ENCODE measurements at regions not wholly inside any gene's neighbourhood (a gene's known extent, or its start where the extent isn't known, plus 50 kb on each side); places are given as distances from the start of the nearest gene placed in this dataset.

DNA sequence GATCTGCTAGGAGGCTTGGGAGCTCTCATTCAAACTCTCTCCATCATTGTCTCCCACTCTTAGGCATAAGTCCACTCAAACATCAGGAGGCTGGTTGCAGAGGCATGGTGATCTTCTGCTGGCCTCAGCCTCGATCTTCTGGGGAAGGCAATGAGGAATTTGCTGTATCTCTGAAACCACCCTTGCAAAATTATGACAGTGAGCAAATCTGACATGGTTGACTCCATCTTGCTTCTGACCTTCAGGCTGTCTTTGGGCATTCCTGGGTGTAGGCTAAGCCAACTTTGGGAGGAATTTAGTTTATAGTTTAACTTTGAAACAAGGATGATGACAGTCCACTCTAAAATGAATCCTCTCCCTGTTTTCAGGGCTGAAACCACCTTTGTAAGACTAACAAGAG is 84.1 kb upstream of the ABCC4 start:
- H3K4me3 ChIP-seq (ENCODE audit: control insufficient read depth, low read depth, low read length) = no peak overlapping the region
- no peak for DNase-seq (ENCODE audit: low read depth)
- TF ChIP-seq, protein P1, sequence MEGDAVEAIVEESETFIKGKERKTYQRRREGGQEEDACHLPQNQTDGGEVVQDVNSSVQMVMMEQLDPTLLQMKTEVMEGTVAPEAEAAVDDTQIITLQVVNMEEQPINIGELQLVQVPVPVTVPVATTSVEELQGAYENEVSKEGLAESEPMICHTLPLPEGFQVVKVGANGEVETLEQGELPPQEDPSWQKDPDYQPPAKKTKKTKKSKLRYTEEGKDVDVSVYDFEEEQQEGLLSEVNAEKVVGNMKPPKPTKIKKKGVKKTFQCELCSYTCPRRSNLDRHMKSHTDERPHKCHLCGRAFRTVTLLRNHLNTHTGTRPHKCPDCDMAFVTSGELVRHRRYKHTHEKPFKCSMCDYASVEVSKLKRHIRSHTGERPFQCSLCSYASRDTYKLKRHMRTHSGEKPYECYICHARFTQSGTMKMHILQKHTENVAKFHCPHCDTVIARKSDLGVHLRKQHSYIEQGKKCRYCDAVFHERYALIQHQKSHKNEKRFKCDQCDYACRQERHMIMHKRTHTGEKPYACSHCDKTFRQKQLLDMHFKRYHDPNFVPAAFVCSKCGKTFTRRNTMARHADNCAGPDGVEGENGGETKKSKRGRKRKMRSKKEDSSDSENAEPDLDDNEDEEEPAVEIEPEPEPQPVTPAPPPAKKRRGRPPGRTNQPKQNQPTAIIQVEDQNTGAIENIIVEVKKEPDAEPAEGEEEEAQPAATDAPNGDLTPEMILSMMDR (IDR thresholded peaks at IDR 0.05; ENCODE audit: control insufficient read depth, insufficient read depth, low read depth, low read length, missing control alignments) = no peak

GRCh38 chr13:95385798-95386197 is 84.5 kb upstream of the ABCC4 start:
- H3K4me3 ChIP-seq (ENCODE audit: control insufficient read depth, low read depth, low read length) = no peak overlapping the region
- TF ChIP-seq, protein P1 (IDR thresholded peaks at IDR 0.05; ENCODE audit: control insufficient read depth, insufficient read depth, low read depth, low read length, missing control alignments) = no peak
- DNase-seq (ENCODE audit: low read depth) = no peak

DNA sequence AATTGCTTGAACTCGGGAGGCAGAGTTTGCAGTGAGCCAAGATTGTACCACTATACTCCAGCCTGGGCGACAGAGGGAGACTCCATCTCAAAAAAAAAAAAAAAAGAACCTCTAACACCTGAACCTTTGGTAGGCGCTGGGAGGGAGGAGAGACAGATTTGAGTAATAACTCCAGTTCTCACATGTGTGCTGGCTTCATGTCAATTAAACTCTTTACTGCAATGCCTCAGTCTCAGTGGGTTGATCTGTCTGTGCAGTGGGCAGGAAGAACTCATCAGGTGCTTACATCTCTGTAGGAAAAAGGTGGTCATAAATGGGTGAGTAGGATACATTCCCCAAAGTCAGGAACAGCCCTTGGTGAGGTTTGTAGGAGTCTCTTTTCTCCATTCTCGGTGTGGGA is 85.1 kb upstream of the ABCC4 start:
- TF ChIP-seq, protein P1 (IDR thresholded peaks at IDR 0.05; ENCODE audit: control insufficient read depth, insufficient read depth, low read depth, low read length, missing control alignments) = no peak
- no peak overlapping the region for H3K4me3 ChIP-seq (ENCODE audit: control insufficient read depth, low read depth, low read length)
- DNase-seq (ENCODE audit: low read depth) = no peak

DNA sequence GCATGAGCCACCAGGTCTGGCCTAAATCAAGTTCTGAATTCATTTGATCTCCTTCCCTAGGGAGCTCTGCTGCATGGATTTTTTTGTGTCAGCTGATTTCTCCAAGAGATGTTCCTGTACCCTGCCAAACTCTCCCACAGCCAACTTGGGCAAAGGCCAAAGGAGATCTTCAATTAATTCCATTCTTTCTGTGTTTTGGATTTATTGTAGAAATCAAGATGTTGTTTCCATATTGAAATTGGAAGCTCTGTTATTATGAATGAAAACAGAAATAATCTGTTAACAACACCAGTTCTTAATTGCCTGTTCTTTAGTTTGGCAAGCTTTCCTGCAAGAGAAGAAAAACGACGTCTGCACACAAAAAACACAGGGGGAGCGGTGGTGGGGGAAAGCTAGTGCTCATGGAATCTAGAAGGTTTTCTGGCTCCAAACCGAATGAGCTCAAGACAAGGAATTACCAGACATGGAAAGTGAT is 86.5 kb upstream of the ABCC4 start:
- TF ChIP-seq, protein P1 (IDR thresholded peaks at IDR 0.05; ENCODE audit: control insufficient read depth, insufficient read depth, low read depth, low read length, missing control alignments) = no peak
- DNase-seq (ENCODE audit: low read depth) = no peak
- H3K4me3 ChIP-seq (ENCODE audit: control insufficient read depth, low read depth, low read length) = no peak overlapping the region

- H3K4me3 ChIP-seq (ENCODE audit: control insufficient read depth, low read depth, low read length) = no peak overlapping the region
- no peak for DNase-seq (ENCODE audit: low read depth)
- TF ChIP-seq, protein P1 (IDR thresholded peaks at IDR 0.05; ENCODE audit: control insufficient read depth, insufficient read depth, low read depth, low read length, missing control alignments) = no peak
Observed at GRCh38 chr13:95388420-95389079, 87.3 kb upstream of the ABCC4 start.

GRCh38 chr13:95391362-95391761 is 90.1 kb upstream of the ABCC4 start:
- no peak for DNase-seq (ENCODE audit: low read depth)
- TF ChIP-seq, protein P1 (IDR thresholded peaks at IDR 0.05; ENCODE audit: control insufficient read depth, insufficient read depth, low read depth, low read length, missing control alignments) = no peak
- H3K4me3 ChIP-seq (ENCODE audit: control insufficient read depth, low read depth, low read length) = no peak overlapping the region

Data from AG09309 (cell line).